Breast epithelium (tissue), 4 donors: ENCODE measurements at regions not wholly inside any gene's neighbourhood (a gene's known extent, or its start where the extent isn't known, plus 50 kb on each side); places are given as distances from the start of the nearest gene placed in this dataset.

Experiments
- DNase-seq, 2 donors: peaks; one replicate each; pipeline ENCODE4 v3.0.0-alpha.2; 2019; ENCODE audit warnings: low spot score in 2 of 2
- H3K27ac ChIP-seq, 2 donors: fragments of 200-600 bp; sonication (generic) in 1 of 2; one replicate each; pipeline ENCODE4 v1.5.1; 2016 to 2019; ENCODE audit warnings: mild to moderate bottlenecking in 1 of 2
- H3K27me3 ChIP-seq, 2 donors: fragments of 200-600 bp; sonication (generic) in 1 of 2; one replicate each; pipeline versions ENCODE4 v1.5.1 to v1.6.0; 2017 to 2019; ENCODE audit warnings: control low read depth in 1 of 2, mild to moderate bottlenecking in 1 of 2
- H3K36me3 ChIP-seq: fragments of 200-600 bp; one replicate; pipeline ENCODE4 v1.5.1; 2019
- H3K4me1 ChIP-seq, 2 donors: fragments of 200-600 bp; sonication (generic); one replicate each; pipeline ENCODE4 v1.5.1; 2016 to 2019; ENCODE audit warnings: control low read depth in 1 of 2
- H3K4me3 ChIP-seq, 3 donors: fragments of 200-600 bp; sonication (generic); 1 replicate in 2 of 3; 2 replicates in 1 of 3; pipeline ENCODE4 v1.5.1; 2016 to 2019; ENCODE audit warnings: mild to moderate bottlenecking in 3 of 3, moderate library complexity in 2 of 3
- H3K9me3 ChIP-seq, 2 donors: fragments of 200-600 bp; sonication (generic) in 1 of 2; one replicate each; pipeline ENCODE4 v1.5.1; 2016 to 2019; ENCODE audit warnings: control low read depth in 1 of 2
- CTCF ChIP-seq, 3 donors: fragments of 450-650 bp; IDR thresholded peaks; one replicate each; pipeline ENCODE4 v1.5.1; 2016 to 2017; ENCODE audit warnings: antibody characterized with exemption in 3 of 3, mild to moderate bottlenecking in 3 of 3, moderate library complexity in 3 of 3
- POLR2A ChIP-seq: fragments of 450-650 bp; IDR thresholded peaks from one replicate; pipeline ENCODE4 v1.6.1; 2016; ENCODE audit warnings: antibody characterized with exemption, mild to moderate bottlenecking, moderate library complexity
- POLR2AphosphoS5 ChIP-seq, 3 donors: sonication (generic); formaldehyde crosslinking; IDR thresholded peaks; one replicate each; pipeline ENCODE4 v1.6.1; 2017; ENCODE audit warnings: antibody characterized with exemption in 3 of 3
- intact Hi-C: fragments of 100-400 bp; cut with DNase I; formaldehyde crosslinking; loops from one replicate; pipeline ENCODE4 v1.15.1; 2023; ENCODE audit warnings: low total_unique reads

- H3K27ac ChIP-seq: no peak overlapping the region
- no peak for TF ChIP-seq POLR2AphosphoS5 (IDR thresholded peaks at IDR 0.05)
- TF ChIP-seq POLR2A: no peak
- TF ChIP-seq CTCF (IDR thresholded peaks at IDR 0.05): no peak
- no peaks in the 10 kb centered on the region for H3K36me3 ChIP-seq
- H3K27me3 ChIP-seq: peaks cover 0 to 4% of the 10 kb centered on the region in 2 donors
- intact Hi-C loops: no loop called here
- H3K4me3 ChIP-seq: no peak overlapping the region
- DNase-seq: peak in 1 of 2 donors; percentile 20
- no peaks in the 10 kb centered on the region for H3K9me3 ChIP-seq
- peaks cover 0 to 4% of the 10 kb centered on the region in 2 donors for H3K4me1 ChIP-seq
These were observed 142.7 kb downstream of the FOXD2 start for GRCh38 chr1:47580451-47580995.

- Histone ChIP-seq H3K4me1 (peaks cover 0 to 3% of the 10 kb centered on the region in 2 donors), H3K27me3 (peaks cover 0 to 12% of the 10 kb centered on the region in 2 donors)
These were observed 145.2 kb downstream of the FOXD2 start for GRCh38 chr1:47582891-47583608.

GRCh38 chr1:47584249-47584648, 146.4 kb downstream of the FOXD2 start:
- intact Hi-C loops: no loop called here

More at GRCh38 chr1:47582891-47583608, 145.2 kb downstream of the FOXD2 start:
- intact Hi-C loops: no loop called here
- DNase-seq: no peak
- TF ChIP-seq POLR2A: no peak
- TF ChIP-seq POLR2AphosphoS5 (IDR thresholded peaks at IDR 0.05): no peak
- no peak for TF ChIP-seq CTCF (IDR thresholded peaks at IDR 0.05)
- Histone ChIP-seq H3K36me3 (no peaks in the 10 kb centered on the region), H3K27ac (no peak overlapping the region), H3K9me3 (no peaks in the 10 kb centered on the region), H3K4me3 (no peak overlapping the region)

GRCh38 chr1:47585141-47585902, 147.5 kb downstream of the FOXD2 start:
- no peak for DNase-seq
- Histone ChIP-seq H3K4me3 (no peak overlapping the region), H3K9me3 (no peaks in the 10 kb centered on the region), H3K27ac (no peak overlapping the region), H3K4me1 (no peaks in the 10 kb centered on the region), H3K27me3 (peaks cover 0 to 18% of the 10 kb centered on the region in 2 donors), H3K36me3 (no peaks in the 10 kb centered on the region)
- intact Hi-C loops: no loop called here
- no peak for TF ChIP-seq CTCF (IDR thresholded peaks at IDR 0.05)
- no peak for TF ChIP-seq POLR2A
- TF ChIP-seq POLR2AphosphoS5 (IDR thresholded peaks at IDR 0.05): no peak

More at GRCh38 chr1:47584249-47584648, 146.4 kb downstream of the FOXD2 start:
- Histone ChIP-seq H3K36me3 (no peaks in the 10 kb centered on the region), H3K4me1 (no peaks in the 10 kb centered on the region), H3K4me3 (no peak overlapping the region), H3K9me3 (no peaks in the 10 kb centered on the region), H3K27me3 (peaks cover 0 to 12% of the 10 kb centered on the region in 2 donors), H3K27ac (no peak overlapping the region)
- TF ChIP-seq POLR2AphosphoS5 (IDR thresholded peaks at IDR 0.05): no peak
- no peak for TF ChIP-seq POLR2A
- no peak for TF ChIP-seq CTCF (IDR thresholded peaks at IDR 0.05)
- DNase-seq: no peak
